ENCODE measurements at regions not wholly inside any gene's neighbourhood (a gene's known extent, or its start where the extent isn't known, plus 50 kb on each side); places are given as distances from the start of the nearest gene placed in this dataset.
"Not testable (repeated sequence)": the region's sequence is repeated elsewhere in the genome, so short reads cannot be mapped to it uniquely, and the experiment has no call there.

DNA sequence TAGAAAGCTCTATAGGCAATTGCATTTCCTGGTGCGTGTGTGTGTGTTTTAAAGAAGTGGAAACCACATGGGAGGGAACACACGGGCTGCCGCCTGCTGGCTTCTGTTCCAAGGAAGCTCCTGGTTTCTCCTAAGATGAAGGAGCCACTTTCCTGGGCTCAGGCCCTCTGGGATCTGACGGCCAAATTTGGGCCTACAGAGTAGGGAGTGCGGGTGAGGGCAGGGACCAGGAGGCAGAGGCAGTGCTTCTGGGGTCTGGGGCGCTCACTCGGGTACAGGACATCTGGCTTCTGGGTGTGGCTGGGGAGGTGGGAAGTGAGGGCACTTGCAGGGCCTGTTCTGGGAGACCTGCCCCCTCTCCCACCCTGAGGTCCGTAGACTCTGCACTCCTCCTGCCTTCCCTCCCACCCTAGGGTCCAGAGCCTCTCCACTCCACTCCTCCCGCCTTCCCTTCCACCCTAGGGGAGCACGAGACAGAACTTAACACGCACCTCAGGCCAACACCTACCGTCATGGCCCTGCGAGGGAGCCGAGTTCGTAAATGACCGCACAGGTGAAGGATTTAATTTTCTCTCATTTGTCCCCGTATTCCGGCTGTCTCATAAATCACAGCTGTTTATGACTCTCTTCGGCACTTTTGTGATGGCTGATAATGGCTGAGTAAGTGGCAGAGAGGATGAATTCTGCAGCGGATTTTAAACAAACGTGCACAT, 127.7 kb downstream of the KIF26A start:
- H3K27ac ChIP-seq (ENCODE audit: low read length) = no peak overlapping the region

DNA sequence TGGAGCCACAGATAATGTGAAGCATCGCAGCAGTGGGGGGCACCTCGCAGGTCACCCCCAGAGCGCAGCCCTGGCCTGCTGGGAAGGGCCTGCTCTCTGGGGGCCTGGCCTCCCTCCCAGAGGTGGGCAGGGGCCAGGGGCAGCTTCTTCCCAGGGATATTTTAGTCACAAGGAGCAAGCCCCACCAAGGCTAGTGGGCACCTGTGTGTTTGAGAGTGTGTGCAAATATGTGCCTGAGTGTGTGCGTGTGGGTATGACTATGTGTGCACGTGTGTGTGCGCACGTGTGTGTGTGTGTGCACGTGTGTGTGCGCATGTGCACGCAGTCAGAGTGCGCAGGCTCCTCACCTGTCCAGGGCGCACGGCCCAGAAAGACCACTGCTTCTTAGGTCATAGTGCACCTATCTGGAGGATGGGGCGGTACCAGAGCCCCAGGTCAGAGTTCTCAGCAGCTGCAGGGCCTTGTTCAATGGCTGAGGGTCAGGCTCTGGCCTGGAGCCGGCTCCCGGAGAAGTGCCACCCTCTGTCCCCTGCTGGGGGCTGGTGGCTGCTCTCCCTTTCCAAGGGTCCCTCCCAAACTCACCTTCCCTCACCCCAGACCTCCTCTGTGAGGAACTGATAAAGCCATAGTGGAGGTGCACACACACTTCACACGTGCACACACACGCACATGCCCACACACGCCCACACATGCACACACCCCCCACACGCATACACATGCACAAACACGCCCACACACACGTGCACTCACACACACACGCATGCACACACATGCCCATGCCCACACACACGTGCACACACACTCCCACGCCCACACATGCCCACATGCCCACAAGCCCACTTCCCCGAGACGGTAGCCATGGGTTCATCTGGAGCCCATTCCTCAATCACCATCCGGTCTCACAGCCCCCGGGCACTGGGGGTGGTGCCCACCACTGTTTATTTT, 128.5 kb downstream of the KIF26A start:
- Histone ChIP-seq H3K9me3 (ENCODE audit: control insufficient read depth, insufficient read depth, low read length) (no peaks in the 10 kb centered on the region), H3K36me3 (ENCODE audit: control insufficient read depth, insufficient read depth, low read length) (peaks cover 3% of the 10 kb centered on the region; the same call in 1 of the 2 replicates), H3K27ac (ENCODE audit: low read length) (no peak overlapping the region), H3K27me3 (ENCODE audit: control insufficient read depth, insufficient read depth, low read length) (no peaks in the 10 kb centered on the region), H3K4me1 (ENCODE audit: control insufficient read depth, insufficient read depth, low read length) (peaks cover 1% of the 10 kb centered on the region; the same call in 1 of the 2 replicates), H3K4me3 (ENCODE audit: low read length) (no peak overlapping the region)
- no CpG with 5 or more reads among the region's 29 CpGs for WGBS (ENCODE audit: insufficient coverage, insufficient read length)
- no peak for DNase-seq (ENCODE audit: low read depth, low spot score)

More for the DNA sequence above, 127.7 kb downstream of the KIF26A start:
- DNase-seq (ENCODE audit: low read depth, low spot score) = no peak
- no peak overlapping the region for H3K4me3 ChIP-seq (ENCODE audit: low read length)
- peaks cover 3% of the 10 kb centered on the region; the same call in 1 of the 2 replicates for H3K36me3 ChIP-seq (ENCODE audit: control insufficient read depth, insufficient read depth, low read length)
- peaks cover 1% of the 10 kb centered on the region; the same call in 1 of the 2 replicates for H3K4me1 ChIP-seq (ENCODE audit: control insufficient read depth, insufficient read depth, low read length)
- H3K9me3 ChIP-seq (ENCODE audit: control insufficient read depth, insufficient read depth, low read length) = no peaks in the 10 kb centered on the region
- no peaks in the 10 kb centered on the region for H3K27me3 ChIP-seq (ENCODE audit: control insufficient read depth, insufficient read depth, low read length)
- no CpG with 5 or more reads among the region's 21 CpGs for WGBS (ENCODE audit: insufficient coverage, insufficient read length)

DNA sequence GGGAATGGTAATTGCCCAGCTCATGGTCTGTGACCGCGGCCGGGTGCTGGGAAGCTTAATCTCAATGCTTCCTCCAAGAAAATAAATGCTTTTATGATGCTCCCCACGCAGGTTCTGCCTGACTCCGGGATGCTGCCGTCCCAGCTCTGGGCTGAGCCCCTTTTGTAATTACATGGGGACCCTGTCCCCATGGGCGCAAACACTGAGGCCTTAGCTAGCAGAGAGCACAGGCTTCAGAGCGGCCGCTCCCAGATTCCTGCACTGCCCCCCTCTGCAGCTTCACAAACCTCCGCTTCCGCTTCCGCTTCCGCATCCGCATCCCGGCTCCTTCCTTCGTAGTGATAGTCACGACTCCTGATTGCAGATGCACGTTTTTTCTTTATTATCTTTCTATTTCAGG, 129.5 kb downstream of the KIF26A start:
- no peaks in the 10 kb centered on the region for H3K27me3 ChIP-seq (ENCODE audit: control insufficient read depth, insufficient read depth, low read length)
- peaks cover 3% of the 10 kb centered on the region; the same call in 1 of the 2 replicates for H3K36me3 ChIP-seq (ENCODE audit: control insufficient read depth, insufficient read depth, low read length)
- no peaks in the 10 kb centered on the region for H3K9me3 ChIP-seq (ENCODE audit: control insufficient read depth, insufficient read depth, low read length)
- H3K27ac ChIP-seq (ENCODE audit: low read length) = no peak overlapping the region
- DNase-seq (ENCODE audit: low read depth, low spot score) = no peak
- peaks cover 1% of the 10 kb centered on the region; the same call in 1 of the 2 replicates for H3K4me1 ChIP-seq (ENCODE audit: control insufficient read depth, insufficient read depth, low read length)
- H3K4me3 ChIP-seq (ENCODE audit: low read length) = no peak overlapping the region
- WGBS (ENCODE audit: insufficient coverage, insufficient read length) = no CpG with 5 or more reads among the region's 18 CpGs

DNA sequence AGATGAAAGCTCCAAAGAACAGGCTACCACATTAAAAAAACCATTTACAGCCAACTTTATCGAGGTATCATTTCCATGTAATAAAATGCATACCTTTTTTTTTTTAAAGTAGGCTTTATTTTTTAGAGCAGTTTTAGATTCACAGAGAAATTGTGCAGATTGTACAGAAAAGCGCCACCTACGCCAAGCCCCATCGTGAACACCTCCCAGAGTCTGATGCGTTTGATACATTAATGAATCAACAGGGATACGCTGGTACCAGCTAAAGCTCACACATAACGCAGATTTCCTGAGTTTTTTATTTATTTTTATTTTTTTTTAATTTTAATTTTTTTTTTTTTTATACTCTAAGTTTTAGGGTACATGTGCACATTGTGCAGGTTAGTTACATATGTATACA, 129.9 kb downstream of the KIF26A start:
- no peak overlapping the region for H3K27ac ChIP-seq (ENCODE audit: low read length)
- H3K4me1 ChIP-seq (ENCODE audit: control insufficient read depth, insufficient read depth, low read length) = peaks cover 1% of the 10 kb centered on the region; the same call in 1 of the 2 replicates
- H3K36me3 ChIP-seq (ENCODE audit: control insufficient read depth, insufficient read depth, low read length) = peaks cover 3% of the 10 kb centered on the region; the same call in 1 of the 2 replicates
- H3K9me3 ChIP-seq (ENCODE audit: control insufficient read depth, insufficient read depth, low read length) = no peaks in the 10 kb centered on the region
- no CpG with 5 or more reads among the region's 7 CpGs for WGBS (ENCODE audit: insufficient coverage, insufficient read length)
- no peak for DNase-seq (ENCODE audit: low read depth, low spot score)
- H3K27me3 ChIP-seq (ENCODE audit: control insufficient read depth, insufficient read depth, low read length) = no peaks in the 10 kb centered on the region
- no peak overlapping the region for H3K4me3 ChIP-seq (ENCODE audit: low read length)

DNA sequence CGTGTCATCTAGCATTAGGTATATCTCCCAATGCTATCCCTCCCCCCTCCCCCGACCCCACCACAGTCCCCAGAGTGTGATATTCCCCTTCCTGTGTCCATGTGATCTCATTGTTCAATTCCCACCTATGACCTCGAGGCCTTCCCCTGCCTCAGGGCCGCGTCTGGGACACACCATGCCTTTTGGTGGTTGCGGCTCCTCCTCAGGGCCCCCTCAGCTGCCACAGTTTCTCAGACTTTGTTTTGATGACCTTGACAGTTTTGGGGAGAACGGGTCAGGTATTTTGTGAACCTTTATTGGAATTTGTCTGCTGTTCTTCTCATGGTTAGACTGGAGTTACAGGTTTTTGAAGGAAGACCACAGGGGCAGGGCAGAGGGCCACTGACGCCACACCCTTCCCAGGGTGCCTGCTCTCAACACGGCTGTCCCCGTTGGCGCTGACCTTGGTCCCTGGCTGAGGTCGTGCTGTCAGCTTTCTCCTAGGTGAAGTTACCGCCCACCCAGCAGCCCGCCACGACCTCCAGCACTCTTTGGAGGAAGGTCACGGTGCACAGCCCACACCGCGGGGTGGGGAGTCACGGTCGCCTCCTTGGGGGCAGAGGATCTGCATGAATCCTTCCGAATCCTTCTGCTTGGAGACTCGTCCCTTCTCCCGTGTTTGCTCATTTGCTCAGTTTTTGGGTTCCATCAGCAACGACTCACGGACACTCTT, 130.5 kb downstream of the KIF26A start:
- WGBS (ENCODE audit: insufficient coverage, insufficient read length) = no CpG with 5 or more reads among the region's 25 CpGs
- DNase-seq (ENCODE audit: low read depth, low spot score) = no peak
- Histone ChIP-seq H3K9me3 (ENCODE audit: control insufficient read depth, insufficient read depth, low read length) (no peaks in the 10 kb centered on the region), H3K36me3 (ENCODE audit: control insufficient read depth, insufficient read depth, low read length) (peaks cover 3% of the 10 kb centered on the region; the same call in 1 of the 2 replicates), H3K27me3 (ENCODE audit: control insufficient read depth, insufficient read depth, low read length) (no peaks in the 10 kb centered on the region), H3K27ac (ENCODE audit: low read length) (no peak overlapping the region), H3K4me3 (ENCODE audit: low read length) (no peak overlapping the region), H3K4me1 (ENCODE audit: control insufficient read depth, insufficient read depth, low read length) (peaks cover 1% of the 10 kb centered on the region; the same call in 1 of the 2 replicates)

DNA sequence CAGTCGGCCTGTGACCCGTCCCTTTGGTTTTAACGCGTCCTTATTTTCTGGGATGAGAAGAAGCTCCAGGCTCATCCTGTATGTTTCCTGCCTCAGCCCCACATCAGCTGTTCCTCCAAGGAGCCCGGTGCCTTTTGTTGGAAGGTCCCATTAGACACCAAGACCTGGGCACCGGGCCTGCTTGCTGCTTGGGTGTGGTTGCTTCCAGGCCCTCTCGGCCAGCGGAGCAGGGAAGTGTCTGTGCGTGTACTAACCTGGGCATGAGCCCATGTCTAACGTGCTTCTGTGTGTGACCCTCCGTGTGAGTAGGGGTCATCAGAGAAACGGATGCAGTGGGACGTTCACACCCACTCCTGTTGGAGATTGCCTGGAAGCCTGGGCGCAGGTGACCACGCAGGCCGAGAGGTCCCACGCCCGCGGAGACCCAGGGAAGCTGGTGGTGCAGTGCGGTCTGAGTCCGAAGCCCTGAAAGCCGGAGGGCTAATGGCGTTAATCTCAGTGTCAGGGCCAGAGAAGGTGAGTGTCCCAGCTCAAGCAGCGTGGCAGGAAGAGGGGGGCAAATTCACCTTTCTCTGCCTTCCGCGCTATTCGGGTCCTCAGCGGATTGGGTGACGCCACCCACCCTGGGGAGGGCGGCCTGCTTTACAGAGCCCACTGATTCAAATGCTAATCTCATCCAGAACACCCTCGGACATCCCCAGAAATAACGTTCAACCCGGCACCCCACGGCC, 131.3 kb downstream of the KIF26A start:
- H3K9me3 ChIP-seq (ENCODE audit: control insufficient read depth, insufficient read depth, low read length); DNase-seq (ENCODE audit: low read depth, low spot score); H3K36me3 ChIP-seq (ENCODE audit: control insufficient read depth, insufficient read depth, low read length); H3K27me3 ChIP-seq (ENCODE audit: control insufficient read depth, insufficient read depth, low read length); H3K4me3 ChIP-seq (ENCODE audit: low read length); H3K27ac ChIP-seq (ENCODE audit: low read length); H3K4me1 ChIP-seq (ENCODE audit: control insufficient read depth, insufficient read depth, low read length): not testable (repeated sequence)
- WGBS (ENCODE audit: insufficient coverage, insufficient read length) = no CpG with 5 or more reads among the region's 34 CpGs

DNA sequence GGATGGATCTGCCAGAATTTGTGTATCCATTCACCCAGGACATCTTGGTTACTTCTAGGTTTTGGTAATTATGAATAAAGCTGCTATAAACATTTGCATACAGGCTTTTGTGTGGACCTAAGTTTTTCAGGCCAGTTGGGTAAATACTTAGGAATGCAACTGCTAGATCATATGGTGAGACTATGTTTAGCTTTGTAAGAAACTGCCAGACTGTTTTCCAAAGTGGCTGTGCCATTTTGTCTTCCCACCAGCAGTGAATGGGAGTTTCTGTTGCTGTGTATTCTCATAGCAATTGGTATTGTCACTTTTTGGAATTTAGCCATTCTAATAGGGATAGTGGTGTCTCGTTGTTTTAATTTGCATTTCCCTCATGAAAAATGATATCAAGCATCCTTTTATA, 133.0 kb downstream of the KIF26A start:
- no peak overlapping the region for H3K27ac ChIP-seq (ENCODE audit: low read length)
- H3K36me3 ChIP-seq (ENCODE audit: control insufficient read depth, insufficient read depth, low read length) = peaks cover 3% of the 10 kb centered on the region; the same call in 1 of the 2 replicates
- DNase-seq (ENCODE audit: low read depth, low spot score) = no peak
- H3K4me3 ChIP-seq (ENCODE audit: low read length) = no peak overlapping the region
- H3K9me3 ChIP-seq (ENCODE audit: control insufficient read depth, insufficient read depth, low read length) = no peaks in the 10 kb centered on the region
- H3K27me3 ChIP-seq (ENCODE audit: control insufficient read depth, insufficient read depth, low read length) = no peaks in the 10 kb centered on the region
- peaks cover 1% of the 10 kb centered on the region; the same call in 1 of the 2 replicates for H3K4me1 ChIP-seq (ENCODE audit: control insufficient read depth, insufficient read depth, low read length)
- no CpG with 5 or more reads among the region's 1 CpG for WGBS (ENCODE audit: insufficient coverage, insufficient read length)

DNA sequence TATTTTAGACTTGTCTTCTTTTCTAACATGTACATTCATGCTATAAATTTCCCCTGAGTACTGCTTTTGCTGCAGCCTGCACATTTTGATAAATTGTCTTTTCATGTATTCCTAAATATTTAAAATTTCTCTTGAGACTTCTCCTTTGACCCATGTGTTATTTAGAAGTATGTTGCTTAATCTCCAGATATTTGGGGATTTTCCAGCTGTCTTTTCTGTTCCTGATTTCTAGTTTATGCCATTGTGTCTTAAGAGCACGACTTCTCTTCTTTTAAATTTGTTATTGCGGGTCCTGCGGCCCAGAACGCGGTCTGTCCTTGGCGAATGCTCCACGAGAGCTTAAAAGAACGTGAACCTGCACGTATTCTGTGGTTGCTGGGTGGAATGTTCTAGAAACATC, 136.4 kb downstream of the KIF26A start:
- no CpG with 5 or more reads among the region's 9 CpGs for WGBS (ENCODE audit: insufficient coverage, insufficient read length)
- Histone ChIP-seq H3K4me1 (ENCODE audit: control insufficient read depth, insufficient read depth, low read length) (no peaks in the 10 kb centered on the region), H3K27me3 (ENCODE audit: control insufficient read depth, insufficient read depth, low read length) (no peaks in the 10 kb centered on the region), H3K4me3 (ENCODE audit: low read length) (no peak overlapping the region), H3K27ac (ENCODE audit: low read length) (no peak overlapping the region), H3K9me3 (ENCODE audit: control insufficient read depth, insufficient read depth, low read length) (no peaks in the 10 kb centered on the region), H3K36me3 (ENCODE audit: control insufficient read depth, insufficient read depth, low read length) (no peaks in the 10 kb centered on the region)
- DNase-seq (ENCODE audit: low read depth, low spot score) = no peak

DNA sequence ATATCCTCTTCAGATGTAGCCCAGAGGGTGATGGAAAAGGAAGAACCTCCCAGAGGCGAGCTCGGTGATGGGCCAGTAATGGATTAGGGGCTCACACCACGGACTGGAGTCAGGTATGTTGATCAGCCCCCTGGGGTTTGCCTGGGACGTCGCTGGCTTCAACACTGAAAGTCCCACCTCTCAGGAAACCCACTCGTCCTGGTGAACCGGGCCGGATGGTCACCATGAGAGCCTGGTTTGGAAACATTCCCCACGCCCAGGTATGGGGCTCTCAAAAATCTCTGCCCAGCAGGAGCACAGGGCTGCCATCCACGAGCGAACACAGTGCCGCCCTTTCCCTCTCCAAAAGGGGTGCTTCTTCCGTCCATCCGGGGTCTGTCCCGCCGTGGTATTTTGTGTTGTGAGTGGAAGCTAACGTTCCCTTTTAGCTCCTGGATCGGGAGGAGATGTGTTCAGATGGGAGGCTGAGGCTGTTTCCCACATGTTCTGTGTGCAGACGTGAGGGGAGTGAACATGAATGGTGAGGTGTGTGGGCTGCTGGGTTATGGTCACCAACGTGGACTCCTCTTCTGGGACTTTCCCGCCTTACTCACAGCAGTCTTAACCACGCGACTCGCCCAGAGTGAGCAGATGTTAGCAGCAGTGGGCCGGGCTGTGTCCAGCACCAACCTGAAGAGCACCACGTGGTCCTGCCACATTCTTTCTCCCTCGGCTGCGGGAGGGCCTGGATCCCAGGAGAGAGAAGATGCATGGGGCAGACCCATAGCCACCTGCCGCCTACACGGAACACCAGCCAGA, 139.2 kb downstream of the KIF26A start:
- Histone ChIP-seq H3K27me3 (ENCODE audit: control insufficient read depth, insufficient read depth, low read length) (no peaks in the 10 kb centered on the region), H3K4me1 (ENCODE audit: control insufficient read depth, insufficient read depth, low read length) (no peaks in the 10 kb centered on the region; the same call in none of the 2 replicates), H3K9me3 (ENCODE audit: control insufficient read depth, insufficient read depth, low read length) (no peaks in the 10 kb centered on the region), H3K36me3 (ENCODE audit: control insufficient read depth, insufficient read depth, low read length) (no peaks in the 10 kb centered on the region), H3K27ac (ENCODE audit: low read length) (no peak overlapping the region), H3K4me3 (ENCODE audit: low read length) (no peak overlapping the region)
- WGBS (ENCODE audit: insufficient coverage, insufficient read length) = no CpG with 5 or more reads among the region's 30 CpGs
- DNase-seq (ENCODE audit: low read depth, low spot score) = no peak

Data from iPS DF 6.9 (cell line).